ENCODE measurements at regions not wholly inside any gene's neighbourhood (a gene's known extent, or its start where the extent isn't known, plus 50 kb on each side); places are given as distances from the start of the nearest gene placed in this dataset.

DNA sequence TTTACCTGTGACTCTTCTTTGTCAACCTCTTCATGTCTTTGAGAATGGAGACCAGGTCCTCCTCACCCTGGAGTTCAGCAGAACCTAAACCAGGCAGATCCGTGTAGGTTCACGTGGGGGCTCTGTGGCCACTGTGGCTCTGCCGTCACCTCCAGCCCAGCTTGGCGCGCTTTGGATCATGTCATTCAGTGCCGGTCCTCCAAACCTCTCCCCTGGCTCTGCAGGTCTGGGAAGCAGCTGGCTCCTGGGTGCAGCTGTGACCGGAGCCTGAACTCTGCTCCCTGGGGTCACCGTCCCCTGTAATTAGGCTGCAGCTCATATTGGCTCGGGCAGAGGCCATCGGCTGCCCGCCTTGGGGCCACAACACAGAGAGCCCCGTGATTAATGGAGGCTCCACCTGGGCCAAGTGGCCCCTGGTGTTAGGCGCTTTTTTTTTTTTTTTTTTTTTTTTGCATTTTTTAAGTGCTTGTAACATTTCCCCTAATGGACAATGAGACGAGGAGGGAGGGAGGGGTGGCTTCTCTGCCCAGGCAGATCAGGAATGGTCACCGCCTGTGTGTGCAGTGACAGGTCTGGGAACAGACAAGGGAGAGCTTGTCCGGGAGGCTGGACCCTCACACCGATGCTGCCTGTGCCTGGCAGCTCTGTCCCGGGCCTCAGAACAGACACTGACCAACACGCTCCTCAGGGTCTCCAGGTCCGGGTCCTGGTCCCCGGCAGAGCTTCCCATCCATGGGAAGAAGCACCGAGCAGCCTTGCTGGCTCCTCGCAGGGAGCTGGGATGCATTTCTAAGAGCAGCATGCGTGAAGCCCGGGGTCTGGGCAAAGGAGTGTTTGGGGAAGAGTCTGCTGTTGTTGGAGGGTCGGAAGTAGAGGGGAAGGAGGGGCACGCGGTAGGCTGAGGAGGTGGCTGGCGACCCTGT is 247.9 kb downstream of the SEC14L1 start:
- Histone ChIP-seq H3K36me3 (ENCODE audit: control insufficient read depth in 4 of 4, insufficient read depth in 3 of 4, low read depth in 1 of 4, low read length in 3 of 4) (no peaks in the 10 kb centered on the region), H3K9ac (ENCODE audit: low read depth in 1 of 2, low read length in 2 of 2) (peak overlapping the region; percentile 84 to 89), H3K9me3 (ENCODE audit: control insufficient read depth in 4 of 4, low read length in 3 of 4) (no peaks in the 10 kb centered on the region), H3K4me3 (ENCODE audit: low read depth in 1 of 3, low read length in 3 of 3) (peak overlapping the region; percentile 48 to 72 (median 64)), H3K4me1 (ENCODE audit: control insufficient read depth in 4 of 4, insufficient read depth in 4 of 4, low read length in 3 of 4) (peaks cover 27 to 93% (median 83%) of the 10 kb centered on the region in 4 donors), H3K27ac (ENCODE audit: low read depth in 1 of 2, low read length in 2 of 2) (peak overlapping the region; percentile 92 to 93), H3K27me3 (ENCODE audit: control insufficient read depth in 4 of 4, insufficient read depth in 4 of 4, low read length in 3 of 4) (no peaks in the 10 kb centered on the region)
- DNase-seq (ENCODE audit: low spot score), result peak; percentile 53
- WGBS, result 32% methylated on average over 29 of the region's 29 CpGs
- peak; percentile 84 for TF ChIP-seq SP1 (IDR thresholded peaks at IDR 0.05)
- TF ChIP-seq REST (IDR thresholded peaks at IDR 0.05), result peak; percentile 69
- no peak for TF ChIP-seq FOXA1 (IDR thresholded peaks at IDR 0.05)
- peak; percentile 54 for TF ChIP-seq HNF4G (IDR thresholded peaks at IDR 0.05)
- TF ChIP-seq EGR1 (IDR thresholded peaks at IDR 0.05; ENCODE audit: low read depth in 2 of 2), result peak in 1 of 2 donors; percentile 45
- peak; percentile 27 for TF ChIP-seq ATF3 (IDR thresholded peaks at IDR 0.05)
- peak; percentile 98 to 99 for TF ChIP-seq RXRA (IDR thresholded peaks at IDR 0.05)
- TF ChIP-seq JUND (IDR thresholded peaks at IDR 0.05), result peak in 1 of 2 donors; percentile 11
- peak; percentile 87 for TF ChIP-seq MAX (IDR thresholded peaks at IDR 0.05)
- TF ChIP-seq NR2F2 (IDR thresholded peaks at IDR 0.05), result peak; percentile 96
- TF ChIP-seq GABPA (IDR thresholded peaks at IDR 0.05 in 1 of 2, conservative IDR thresholded peaks at IDR 0.05 in 1 of 2), result peak in 1 of 2 donors; percentile 18
- no peak for TF ChIP-seq TAF1 (conservative IDR thresholded peaks at IDR 0.05)
- peak; percentile 88 to 90 for TF ChIP-seq HNF4A (conservative IDR thresholded peaks at IDR 0.05)
- TF ChIP-seq ZBTB33 (IDR thresholded peaks at IDR 0.05), result peak; percentile 78
- TF ChIP-seq RAD21 (IDR thresholded peaks at IDR 0.05), result peak; percentile 44 to 65
- TF ChIP-seq CTCF (IDR thresholded peaks at IDR 0.05; ENCODE audit: low read depth, low read length, missing input control), result no peak
- TF ChIP-seq YY1 (IDR thresholded peaks at IDR 0.05), result peak; percentile 93
- peak; percentile 26 for TF ChIP-seq FOXA2 (IDR thresholded peaks at IDR 0.05)

All from liver (tissue), 8 donors.